ENCODE measurements at regions not wholly inside any gene's neighbourhood (a gene's known extent, or its start where the extent isn't known, plus 50 kb on each side); places are given as distances from the start of the nearest gene placed in this dataset.
"Not testable (repeated sequence)": the region's sequence is repeated elsewhere in the genome, so short reads cannot be mapped to it uniquely, and the experiment has no call there.

GRCh38 chr2:89844221-89844943, 1152.9 kb downstream of the RPIA start:
- DNase-seq, result no peak

GRCh38 chr2:89845532-89845931, 1154.1 kb downstream of the RPIA start:
- Histone ChIP-seq H3K9me3 (replicated peaks; ENCODE audit: control insufficient read depth, low read depth, low read length) (peaks cover 13% of the 10 kb centered on the region), H3K27ac (ENCODE audit: low read length) (no peak overlapping the region), H3K4me3 (ENCODE audit: low read length) (no peak overlapping the region), H3K36me3 (ENCODE audit: control insufficient read depth, insufficient read depth, low read length) (no peaks in the 10 kb centered on the region), H3K27me3 (ENCODE audit: control insufficient read depth, insufficient read depth, low read length) (no peaks in the 10 kb centered on the region), H3K4me1 (ENCODE audit: control insufficient read depth, insufficient read depth, low read length) (no peaks in the 10 kb centered on the region)
- WGBS (ENCODE audit: insufficient coverage), result 80% methylated on average over 4 of the region's 6 CpGs
- DNase-seq, result no peak

More at GRCh38 chr2:89844221-89844943, 1152.9 kb downstream of the RPIA start:
- H3K27me3 ChIP-seq (ENCODE audit: control insufficient read depth, insufficient read depth, low read length), result no peaks in the 10 kb centered on the region
- H3K4me1 ChIP-seq (ENCODE audit: control insufficient read depth, insufficient read depth, low read length), result no peaks in the 10 kb centered on the region
- H3K4me3 ChIP-seq (ENCODE audit: low read length), result no peak overlapping the region
- WGBS (ENCODE audit: insufficient coverage), result 47% methylated on average over 5 of the region's 6 CpGs
- peaks cover 20% of the 10 kb centered on the region for H3K9me3 ChIP-seq (replicated peaks; ENCODE audit: control insufficient read depth, low read depth, low read length)
- no peaks in the 10 kb centered on the region for H3K36me3 ChIP-seq (ENCODE audit: control insufficient read depth, insufficient read depth, low read length)
- no peak overlapping the region for H3K27ac ChIP-seq (ENCODE audit: low read length)

- no peak for DNase-seq
- 83% methylated on average over 3 of the region's 3 CpGs for WGBS (ENCODE audit: insufficient coverage)
Measured at GRCh38 chr2:89848114-89848513, 1156.6 kb downstream of the RPIA start.

GRCh38 chr2:89848763-89849368, 1157.4 kb downstream of the RPIA start:
- Histone ChIP-seq H3K4me3 (ENCODE audit: low read length) (no peak overlapping the region), H3K27ac (ENCODE audit: low read length) (no peak overlapping the region), H3K36me3 (ENCODE audit: control insufficient read depth, insufficient read depth, low read length) (no peaks in the 10 kb centered on the region), H3K27me3 (ENCODE audit: control insufficient read depth, insufficient read depth, low read length) (no peaks in the 10 kb centered on the region), H3K9me3 (replicated peaks; ENCODE audit: control insufficient read depth, low read depth, low read length) (peaks cover 7% of the 10 kb centered on the region), H3K4me1 (ENCODE audit: control insufficient read depth, insufficient read depth, low read length) (no peaks in the 10 kb centered on the region)
- no peak for DNase-seq
- 48% methylated on average over 2 of the region's 2 CpGs for WGBS (ENCODE audit: insufficient coverage)

More at GRCh38 chr2:89848114-89848513, 1156.6 kb downstream of the RPIA start:
- H3K27ac ChIP-seq (ENCODE audit: low read length), result no peak overlapping the region
- peaks cover 7% of the 10 kb centered on the region for H3K9me3 ChIP-seq (replicated peaks; ENCODE audit: control insufficient read depth, low read depth, low read length)
- no peaks in the 10 kb centered on the region for H3K36me3 ChIP-seq (ENCODE audit: control insufficient read depth, insufficient read depth, low read length)
- H3K4me3 ChIP-seq (ENCODE audit: low read length), result no peak overlapping the region
- no peaks in the 10 kb centered on the region for H3K4me1 ChIP-seq (ENCODE audit: control insufficient read depth, insufficient read depth, low read length)
- no peaks in the 10 kb centered on the region for H3K27me3 ChIP-seq (ENCODE audit: control insufficient read depth, insufficient read depth, low read length)

- no peaks in the 10 kb centered on the region for H3K36me3 ChIP-seq (ENCODE audit: control insufficient read depth, insufficient read depth, low read length)
- no CpG with 5 or more reads among the region's 3 CpGs for WGBS (ENCODE audit: insufficient coverage)
- H3K27me3 ChIP-seq (ENCODE audit: control insufficient read depth, insufficient read depth, low read length), result no peaks in the 10 kb centered on the region
- H3K4me3 ChIP-seq (ENCODE audit: low read length), result no peak overlapping the region
- no peaks in the 10 kb centered on the region for H3K4me1 ChIP-seq (ENCODE audit: control insufficient read depth, insufficient read depth, low read length)
- no peak overlapping the region for H3K27ac ChIP-seq (ENCODE audit: low read length)
- no peak for DNase-seq
- H3K9me3 ChIP-seq (replicated peaks; ENCODE audit: control insufficient read depth, low read depth, low read length), result peaks cover 7% of the 10 kb centered on the region
Measured at GRCh38 chr2:89849731-89850130, 1158.3 kb downstream of the RPIA start.

- Histone ChIP-seq H3K27me3 (ENCODE audit: control insufficient read depth, insufficient read depth, low read length) (no peaks in the 10 kb centered on the region), H3K36me3 (ENCODE audit: control insufficient read depth, insufficient read depth, low read length) (no peaks in the 10 kb centered on the region), H3K4me1 (ENCODE audit: control insufficient read depth, insufficient read depth, low read length) (no peaks in the 10 kb centered on the region), H3K27ac (ENCODE audit: low read length) (no peak overlapping the region), H3K4me3 (ENCODE audit: low read length) (no peak overlapping the region), H3K9me3 (replicated peaks; ENCODE audit: control insufficient read depth, low read depth, low read length) (peaks cover 7% of the 10 kb centered on the region)
- no CpG with 5 or more reads among the region's 3 CpGs for WGBS (ENCODE audit: insufficient coverage)
- DNase-seq, result no peak
Measured at GRCh38 chr2:89850481-89850880, 1159.0 kb downstream of the RPIA start.

- peaks cover 7% of the 10 kb centered on the region for H3K9me3 ChIP-seq (replicated peaks; ENCODE audit: control insufficient read depth, low read depth, low read length)
- WGBS (ENCODE audit: insufficient coverage), result 53% methylated on average over 3 of the region's 4 CpGs
- no peak for DNase-seq
- no peaks in the 10 kb centered on the region for H3K36me3 ChIP-seq (ENCODE audit: control insufficient read depth, insufficient read depth, low read length)
- H3K27ac ChIP-seq (ENCODE audit: low read length), result no peak overlapping the region
- no peak overlapping the region for H3K4me3 ChIP-seq (ENCODE audit: low read length)
- no peaks in the 10 kb centered on the region for H3K27me3 ChIP-seq (ENCODE audit: control insufficient read depth, insufficient read depth, low read length)
- H3K4me1 ChIP-seq (ENCODE audit: control insufficient read depth, insufficient read depth, low read length), result no peaks in the 10 kb centered on the region
Measured at GRCh38 chr2:89850881-89851582, 1159.6 kb downstream of the RPIA start.

GRCh38 chr2:89851583-89851905, 1160.1 kb downstream of the RPIA start:
- WGBS (ENCODE audit: insufficient coverage), result no CpG with 5 or more reads among the region's 1 CpG
- no peak overlapping the region for H3K27ac ChIP-seq (ENCODE audit: low read length)
- peaks cover 7% of the 10 kb centered on the region for H3K9me3 ChIP-seq (replicated peaks; ENCODE audit: control insufficient read depth, low read depth, low read length)

GRCh38 chr2:89853427-89853826, 1162.0 kb downstream of the RPIA start:
- H3K36me3 ChIP-seq (ENCODE audit: control insufficient read depth, insufficient read depth, low read length); H3K4me1 ChIP-seq (ENCODE audit: control insufficient read depth, insufficient read depth, low read length); H3K9me3 ChIP-seq (replicated peaks; ENCODE audit: control insufficient read depth, low read depth, low read length); H3K27me3 ChIP-seq (ENCODE audit: control insufficient read depth, insufficient read depth, low read length); DNase-seq; H3K27ac ChIP-seq (ENCODE audit: low read length); H3K4me3 ChIP-seq (ENCODE audit: low read length): not testable (repeated sequence)
- WGBS (ENCODE audit: insufficient coverage), result no CpG with 5 or more reads among the region's 1 CpG

More at GRCh38 chr2:89851583-89851905, 1160.1 kb downstream of the RPIA start:
- no peak for DNase-seq
- no peaks in the 10 kb centered on the region for H3K4me1 ChIP-seq (ENCODE audit: control insufficient read depth, insufficient read depth, low read length)
- H3K4me3 ChIP-seq (ENCODE audit: low read length), result no peak overlapping the region
- H3K27me3 ChIP-seq (ENCODE audit: control insufficient read depth, insufficient read depth, low read length), result no peaks in the 10 kb centered on the region
- H3K36me3 ChIP-seq (ENCODE audit: control insufficient read depth, insufficient read depth, low read length), result no peaks in the 10 kb centered on the region

- not testable (repeated sequence) for H3K9me3 ChIP-seq (replicated peaks; ENCODE audit: control insufficient read depth, low read depth, low read length); H3K27ac ChIP-seq (ENCODE audit: low read length); H3K27me3 ChIP-seq (ENCODE audit: control insufficient read depth, insufficient read depth, low read length); H3K36me3 ChIP-seq (ENCODE audit: control insufficient read depth, insufficient read depth, low read length); H3K4me1 ChIP-seq (ENCODE audit: control insufficient read depth, insufficient read depth, low read length); H3K4me3 ChIP-seq (ENCODE audit: low read length); DNase-seq
- no CpG with 5 or more reads among the region's 2 CpGs for WGBS (ENCODE audit: insufficient coverage)
Measured at GRCh38 chr2:89855752-89856151, 1164.3 kb downstream of the RPIA start.

All from muscle of leg (tissue), 3 donors.